Skin of body (tissue), 1 donor: ENCODE measurements at regions not wholly inside any gene's neighbourhood (a gene's known extent, or its start where the extent isn't known, plus 50 kb on each side); places are given as distances from the start of the nearest gene placed in this dataset.

Experiments
- DNase-seq: peaks from one replicate; lab custom pipeline; 2025; lab: John Stamatoyannopoulos, UW

DNA sequence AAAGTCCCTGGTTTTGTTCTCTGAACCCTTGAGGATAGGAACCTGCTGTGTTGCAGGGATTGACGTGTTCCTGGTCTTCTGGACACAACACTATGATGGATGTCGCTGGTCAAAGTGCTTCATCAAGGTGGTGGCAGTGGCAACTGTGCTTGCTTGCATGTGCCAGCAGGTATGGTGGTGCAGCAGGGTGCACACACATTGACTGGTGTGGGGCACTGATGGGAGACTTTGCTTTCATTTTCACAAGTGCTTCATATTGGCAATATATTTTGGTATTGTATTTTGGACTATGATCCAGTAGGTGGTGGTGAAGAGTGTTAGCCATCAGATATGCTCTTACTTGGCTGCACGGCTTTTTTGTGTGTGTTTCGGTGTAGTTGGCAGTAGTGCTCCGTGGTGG, 479.8 kb upstream of the CTNND2 start:
- DNase-seq, result no peak

DNA sequence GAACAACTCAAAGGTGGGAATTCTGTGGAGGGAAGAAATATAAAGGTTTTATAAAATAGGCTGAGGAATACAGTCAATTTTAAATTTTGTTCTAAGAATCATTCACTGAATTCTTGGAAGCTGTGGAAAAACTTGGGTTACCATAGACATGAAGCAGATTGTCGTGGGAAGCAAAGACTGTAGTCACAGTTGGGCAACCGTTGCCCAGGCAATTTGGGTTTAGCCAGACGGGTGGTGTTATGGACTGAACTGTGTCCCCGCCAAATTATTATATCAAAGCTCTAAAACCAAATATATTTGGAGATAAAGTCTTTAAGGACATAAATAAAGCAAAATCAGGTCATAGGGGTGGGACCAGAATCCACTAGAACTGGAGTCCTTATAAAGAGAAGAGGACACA, 463.7 kb upstream of the CTNND2 start:
- DNase-seq, result no peak

DNA sequence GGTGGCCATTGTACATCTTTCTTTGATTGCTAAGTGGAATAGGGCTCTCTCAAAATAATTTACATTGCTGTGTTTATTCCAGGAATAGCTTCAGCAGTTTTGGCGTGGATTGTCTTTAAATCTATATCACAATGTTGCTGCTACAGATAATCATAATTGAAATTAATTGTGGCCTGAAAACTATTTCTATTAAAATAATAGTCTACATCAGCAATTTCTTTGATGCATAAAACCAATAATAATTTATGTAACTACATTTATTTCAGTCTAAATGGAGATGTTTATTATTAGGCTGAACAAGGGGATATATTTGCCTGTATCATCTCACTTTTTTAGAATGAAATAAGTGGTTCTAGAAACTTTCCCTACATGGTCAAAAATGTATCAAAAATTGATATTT, 456.0 kb upstream of the CTNND2 start:
- no peak for DNase-seq

DNA sequence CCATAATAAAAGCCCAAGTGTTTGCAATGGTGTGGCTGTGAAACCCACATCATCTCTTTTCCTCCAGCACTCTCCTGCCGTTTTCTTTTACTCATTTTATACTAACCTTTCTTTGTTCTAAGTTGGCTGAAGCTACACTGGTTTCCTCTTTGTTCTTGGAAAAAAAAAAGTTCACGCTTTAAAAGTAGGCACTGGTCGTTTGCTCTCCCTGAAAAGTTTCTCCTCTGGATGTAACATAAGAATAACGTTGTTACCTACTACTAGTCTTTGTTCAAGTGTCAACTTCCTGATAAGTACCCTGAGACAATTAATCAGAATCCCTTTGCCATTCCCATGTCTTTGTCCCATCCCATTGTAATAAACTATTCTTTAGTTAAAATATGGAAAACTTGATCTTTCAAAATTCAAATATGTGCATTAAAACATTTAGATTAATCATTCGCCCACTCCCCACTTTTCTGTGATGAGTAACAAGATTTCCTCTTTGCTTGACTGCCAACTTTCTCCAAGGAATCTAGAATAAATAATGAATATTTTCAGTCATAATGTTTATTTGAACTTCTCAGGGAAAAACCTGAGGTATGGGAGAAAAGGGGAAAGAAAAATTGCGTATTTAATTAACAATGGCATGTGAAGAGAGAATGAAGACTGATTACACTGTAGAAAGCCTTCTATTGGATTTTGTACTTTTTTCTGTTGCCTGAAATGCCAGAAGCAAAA, 454.3 kb upstream of the CTNND2 start:
- no peak for DNase-seq

DNA sequence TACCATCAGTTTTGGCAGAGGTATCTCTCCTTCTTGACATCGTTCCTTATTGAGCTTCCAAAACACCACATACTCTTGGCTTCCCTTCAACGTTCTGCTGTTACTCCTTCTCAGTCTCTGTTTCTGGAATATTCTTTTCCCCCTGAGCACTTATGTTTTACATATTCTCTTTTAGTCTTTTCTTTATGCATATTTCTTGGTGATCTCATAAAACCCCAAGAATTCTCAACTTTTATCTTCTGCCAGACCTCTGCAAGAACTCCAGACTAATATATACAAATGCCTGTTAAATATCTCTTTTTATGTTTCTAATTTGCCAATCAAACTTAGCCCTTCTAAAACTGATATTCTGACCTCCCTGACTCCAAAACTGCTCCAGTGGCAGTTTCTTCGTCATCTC, 453.4 kb upstream of the CTNND2 start:
- no peak for DNase-seq

DNA sequence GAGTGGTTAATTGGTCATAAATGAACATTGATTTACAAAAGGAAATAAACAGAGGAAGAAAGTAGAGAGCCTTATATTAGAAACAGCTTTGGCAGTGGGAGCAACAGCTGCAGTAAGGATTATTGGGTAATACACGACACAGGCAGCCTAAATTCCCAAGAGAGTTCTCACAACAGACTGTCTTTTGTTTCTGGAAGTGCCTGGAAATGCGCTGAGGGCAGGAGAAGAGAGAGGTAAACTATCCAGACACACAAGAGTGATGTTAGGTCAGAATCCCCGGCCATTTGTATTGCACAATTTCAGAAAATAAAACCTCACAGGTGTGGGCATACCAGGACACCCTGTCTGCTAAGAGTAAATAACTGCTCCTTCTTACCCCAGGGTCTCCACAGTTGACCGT, 450.4 kb upstream of the CTNND2 start:
- DNase-seq, result no peak

DNA sequence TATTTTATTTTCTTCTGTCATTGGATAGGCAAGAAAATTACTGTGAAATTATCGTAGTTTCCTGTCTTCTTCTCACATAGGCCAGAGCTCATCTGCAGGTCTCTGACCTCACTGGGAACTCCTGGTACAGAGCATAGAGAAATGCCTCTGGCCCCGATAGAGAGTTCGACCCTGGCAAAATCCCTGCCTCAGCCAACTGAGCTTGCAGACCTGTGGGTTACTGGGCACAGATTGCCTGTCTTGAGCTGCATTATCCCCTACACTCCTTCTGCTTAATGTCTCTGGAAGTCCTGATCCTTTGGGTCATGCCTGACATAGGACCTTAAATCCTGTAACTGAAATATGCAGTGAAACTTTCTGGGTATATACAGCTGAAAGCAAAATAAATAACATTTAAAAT, 439.3 kb upstream of the CTNND2 start:
- no peak for DNase-seq

DNA sequence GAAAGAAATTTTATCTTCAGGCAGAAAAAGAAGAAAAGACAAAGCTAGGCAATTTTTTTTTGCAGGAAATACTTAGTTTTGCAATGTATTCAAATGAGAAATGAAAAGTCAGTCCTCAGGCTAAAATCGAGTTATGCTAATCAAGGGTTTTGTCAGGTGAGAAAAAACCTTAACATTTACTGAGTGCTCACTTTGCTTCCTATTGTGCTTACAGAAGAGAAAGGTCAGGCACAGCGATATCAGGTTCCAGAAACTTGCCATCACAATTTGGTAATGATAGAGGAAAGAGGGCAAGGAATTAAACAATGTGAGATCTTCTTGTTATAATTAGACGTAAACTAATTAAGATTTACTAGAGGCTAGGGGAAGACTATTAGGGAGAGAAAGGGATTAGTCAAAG, 431.7 kb upstream of the CTNND2 start:
- no peak for DNase-seq

DNA sequence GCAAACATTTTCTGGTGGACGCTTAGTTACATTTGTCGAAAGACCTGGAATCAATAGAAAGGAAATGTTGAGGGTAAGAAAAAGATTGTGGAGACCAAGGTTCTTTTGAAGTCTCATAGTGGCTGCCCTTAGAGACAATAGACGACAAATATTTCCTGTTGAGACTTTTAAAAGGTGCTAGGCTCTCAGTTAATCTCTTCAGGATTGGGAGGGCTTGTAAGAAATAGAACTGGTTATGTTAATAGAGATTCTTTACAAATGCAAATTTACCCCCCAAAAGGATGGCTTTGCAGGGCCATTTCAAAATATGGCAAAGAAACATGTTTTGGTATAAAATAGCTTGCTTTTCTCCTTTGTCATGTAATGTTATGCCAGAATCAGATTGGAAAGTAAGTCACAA, 428.2 kb upstream of the CTNND2 start:
- no peak for DNase-seq

DNA sequence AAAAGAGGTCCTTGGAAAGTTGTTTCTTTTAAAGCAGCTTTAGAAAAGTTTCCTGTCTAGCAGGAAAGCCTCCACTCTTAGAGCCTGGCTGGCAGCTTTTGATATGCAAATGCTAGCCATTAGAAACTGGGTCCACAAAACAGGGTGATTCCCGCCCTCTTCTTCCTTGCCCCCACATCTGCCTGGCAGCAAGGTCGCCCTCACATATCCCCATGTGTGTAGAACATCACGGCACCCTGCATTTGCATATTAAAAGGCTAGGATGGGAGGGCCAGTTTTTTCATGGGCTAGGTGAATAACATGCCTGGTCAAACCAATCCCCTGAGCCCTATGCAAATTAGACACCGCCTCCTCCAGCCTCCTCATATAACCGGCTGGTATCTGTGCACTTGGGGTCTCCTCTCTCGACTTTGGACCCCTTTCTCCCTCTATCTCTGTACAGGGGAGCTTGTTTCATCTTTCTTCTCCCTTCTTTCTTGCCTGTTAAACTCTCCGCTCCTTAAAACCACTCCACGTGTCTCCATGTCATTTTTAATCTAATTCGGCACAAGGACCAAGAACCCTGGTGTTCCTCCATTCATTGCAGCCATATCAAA, 426.8 kb upstream of the CTNND2 start:
- no peak for DNase-seq

DNA sequence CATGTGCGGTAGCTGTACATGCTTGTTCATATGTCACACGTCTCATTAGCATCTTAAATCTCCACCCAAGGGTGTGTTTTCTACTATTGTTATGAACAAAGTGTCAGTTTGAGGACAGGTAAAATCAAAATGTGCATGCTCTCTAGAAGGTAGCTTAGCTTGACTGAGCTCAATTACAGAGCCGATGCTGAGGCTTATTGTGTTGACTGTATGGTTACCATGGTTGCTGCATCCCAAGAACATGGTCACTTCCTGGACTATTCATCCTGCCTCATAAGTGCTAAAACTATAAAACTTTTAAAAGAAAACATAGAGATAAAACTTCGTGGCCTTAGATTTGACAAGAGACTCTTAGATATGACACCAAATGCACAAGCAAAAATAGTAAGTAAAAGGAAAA, 426.1 kb upstream of the CTNND2 start:
- DNase-seq, result no peak

DNA sequence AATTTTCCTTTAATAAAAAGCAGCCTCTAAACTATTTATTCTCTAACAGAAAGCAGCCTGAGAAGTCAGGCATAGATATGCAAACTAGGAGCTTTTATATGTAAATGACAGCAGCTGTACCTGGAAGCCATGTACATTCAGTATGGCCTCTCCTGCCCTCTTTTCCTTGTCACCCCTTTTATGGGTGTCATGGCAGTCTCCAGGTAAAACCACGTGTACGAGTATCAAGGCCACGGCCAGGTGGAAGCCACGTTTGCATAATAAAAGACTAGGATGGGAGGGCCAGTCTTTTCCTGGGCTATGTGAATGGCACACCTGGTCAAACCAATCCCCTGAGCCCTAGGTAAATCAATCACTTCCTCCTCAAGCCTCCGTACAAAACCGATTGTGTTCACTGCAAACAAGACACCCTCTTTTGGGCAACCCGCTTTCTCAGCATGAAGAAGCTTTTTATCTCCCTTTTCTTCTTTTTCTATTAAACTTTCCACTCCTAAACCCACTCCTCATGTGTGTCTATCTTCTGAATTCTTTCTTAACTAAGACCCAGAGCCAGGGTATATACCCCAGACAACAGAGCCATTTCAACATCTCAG, 419.5 kb upstream of the CTNND2 start:
- no peak for DNase-seq

DNA sequence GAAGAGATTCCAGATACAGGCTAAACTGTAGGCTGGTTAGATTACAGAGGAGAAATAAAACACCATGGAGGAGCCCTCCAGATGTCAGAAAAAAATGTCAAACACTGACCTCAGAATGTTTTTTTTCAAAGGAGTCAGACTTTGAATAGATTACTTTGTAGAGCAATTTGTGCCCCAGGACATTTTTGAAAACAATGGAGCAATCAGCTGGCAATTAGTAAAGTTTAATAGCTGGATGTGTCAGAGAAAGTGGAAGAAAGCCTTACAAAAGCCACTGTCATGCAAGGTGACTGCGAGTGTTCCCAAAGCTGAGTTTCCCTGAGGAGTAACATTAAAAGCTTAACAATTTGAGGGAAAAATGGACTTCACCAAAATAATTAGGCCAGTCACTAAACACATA, 417.8 kb upstream of the CTNND2 start:
- no peak for DNase-seq

DNA sequence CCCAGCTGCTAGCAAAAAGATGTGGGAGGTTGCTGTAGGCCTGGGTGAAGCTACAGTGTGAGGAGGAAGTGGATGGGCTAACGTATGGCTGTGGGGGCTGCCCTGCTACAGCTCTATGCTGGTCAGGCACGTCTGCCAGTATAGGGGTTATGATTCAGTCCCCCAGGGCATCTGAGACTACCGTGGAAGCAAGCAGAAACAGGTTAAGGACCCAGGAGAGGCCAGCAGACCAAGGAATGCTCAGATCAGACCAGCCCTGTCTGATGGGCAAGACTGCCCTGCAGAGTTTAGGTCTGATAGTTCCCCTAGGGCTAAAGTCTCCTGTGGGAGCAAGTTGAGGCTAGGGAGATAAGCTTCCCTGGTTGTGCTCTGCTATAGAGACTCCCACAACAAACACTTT, 416.1 kb upstream of the CTNND2 start:
- DNase-seq, result no peak

DNA sequence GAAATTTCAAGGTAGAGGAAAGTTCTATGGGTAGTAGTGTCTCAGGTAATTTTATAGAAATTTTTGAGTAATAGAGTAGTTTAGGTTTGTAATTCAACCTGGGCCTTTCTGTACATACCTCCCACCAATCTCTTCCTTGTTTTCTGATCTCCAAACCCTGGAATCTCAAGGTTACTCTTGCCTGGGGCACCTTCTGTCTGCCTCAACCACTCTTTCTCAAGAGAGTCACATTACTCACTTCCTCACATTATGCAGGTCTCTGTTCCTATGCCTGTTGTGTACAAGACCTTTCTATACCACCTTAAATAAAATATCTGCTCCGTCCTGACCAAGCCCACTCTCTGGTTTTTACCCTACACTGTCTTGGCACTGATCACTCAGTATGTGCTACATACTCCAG, 412.6 kb upstream of the CTNND2 start:
- DNase-seq, result no peak

DNA sequence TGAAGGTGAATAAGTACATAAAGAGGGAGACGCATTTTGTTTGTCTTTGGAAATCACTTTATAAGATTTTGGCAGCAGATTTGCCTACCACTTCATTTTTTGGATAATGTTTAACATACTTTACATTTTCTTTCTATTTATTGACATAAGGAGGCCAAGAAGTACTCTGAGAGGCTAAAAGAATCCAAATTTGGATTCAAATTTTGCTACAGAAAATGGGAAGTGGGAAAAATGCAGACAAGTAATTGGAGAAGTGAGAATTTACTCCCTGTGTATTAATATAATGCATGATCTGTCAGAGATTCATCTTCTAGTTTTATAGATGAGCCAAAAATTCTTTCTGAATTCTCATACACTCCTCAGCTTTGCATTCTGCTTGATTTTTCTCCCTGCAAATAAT, 411.2 kb upstream of the CTNND2 start:
- no peak for DNase-seq

DNA sequence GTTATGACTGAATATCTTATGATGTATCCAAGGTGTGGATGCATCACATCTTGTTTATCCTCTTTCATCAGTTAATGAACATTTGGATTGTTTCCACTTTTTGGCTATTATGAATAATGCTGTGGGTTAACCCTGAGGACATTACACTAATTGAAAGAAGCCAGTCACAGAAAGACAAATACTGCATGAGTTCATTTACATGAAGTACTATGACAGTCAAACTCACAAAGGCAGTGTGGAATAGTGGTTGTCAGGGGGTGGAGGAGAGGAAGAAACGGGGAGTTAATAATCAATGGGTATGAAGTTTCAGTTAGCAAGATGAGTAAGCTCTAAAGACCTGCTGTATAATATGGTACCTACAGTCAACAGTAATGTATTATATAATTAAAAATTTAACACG, 409.4 kb upstream of the CTNND2 start:
- no peak for DNase-seq

DNA sequence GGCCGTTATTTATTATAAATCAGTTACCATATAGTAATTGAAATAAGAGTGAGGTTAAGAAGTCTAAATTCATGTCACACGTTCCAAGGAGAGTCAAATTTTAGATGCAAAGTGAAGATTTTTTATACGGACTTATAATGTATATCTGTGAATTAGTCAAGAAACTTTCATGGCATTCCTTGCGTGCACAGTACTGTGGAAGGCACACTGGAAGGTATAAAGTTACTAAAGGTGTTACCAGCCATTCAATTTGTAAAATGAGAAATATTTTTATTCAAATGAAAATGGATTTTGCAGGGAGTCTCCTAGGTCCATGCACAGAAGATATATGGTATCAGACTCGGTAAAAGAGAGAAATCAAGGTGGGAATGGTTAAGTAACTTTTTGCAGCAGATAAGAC, 408.1 kb upstream of the CTNND2 start:
- no peak for DNase-seq

DNA sequence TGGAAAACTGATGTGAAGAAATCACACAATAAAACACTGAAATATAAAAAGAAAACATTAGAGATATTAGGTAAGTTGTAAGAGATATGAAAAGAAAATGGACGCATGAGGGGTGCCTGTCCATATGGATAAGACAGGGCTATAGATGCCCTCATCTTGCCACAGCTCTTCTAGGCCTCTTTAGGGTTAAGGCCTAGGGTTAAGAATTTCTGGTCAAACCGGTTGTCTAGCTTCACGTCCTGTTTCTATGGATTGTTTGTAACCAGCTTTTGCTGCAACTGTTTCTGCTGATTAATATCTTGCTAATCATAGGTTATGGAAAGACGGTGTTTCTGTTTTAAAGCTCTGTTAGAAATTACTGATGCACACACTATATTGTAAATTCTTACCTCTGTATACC, 389.9 kb upstream of the CTNND2 start:
- no peak for DNase-seq

DNA sequence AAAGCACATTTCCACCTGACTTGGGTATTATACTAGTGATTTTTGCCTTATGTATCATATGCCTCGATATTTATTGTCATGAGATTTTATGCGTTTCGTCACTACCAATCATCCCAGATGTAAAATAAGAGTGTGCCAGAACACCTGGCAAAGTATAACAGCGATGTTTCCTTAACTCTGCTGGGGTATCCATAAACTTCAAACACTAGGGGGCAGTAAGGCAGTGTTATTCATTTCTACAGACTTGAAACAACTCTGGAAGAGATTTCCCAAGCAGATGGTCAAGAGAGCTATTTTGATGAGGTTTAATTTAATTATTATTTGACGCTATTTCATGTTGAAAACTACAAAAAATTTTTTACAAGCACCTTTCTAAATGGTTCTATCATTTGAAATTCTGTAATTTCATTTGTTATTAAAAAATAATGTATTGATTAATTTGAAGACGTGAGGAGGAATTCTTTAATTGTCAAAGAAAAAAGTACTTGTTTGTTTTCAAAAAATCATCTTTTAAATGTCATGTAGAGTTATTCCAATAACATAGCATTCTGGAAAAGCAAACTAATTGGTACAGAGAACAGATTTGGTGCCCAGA, 388.5 kb upstream of the CTNND2 start:
- DNase-seq, result no peak

DNA sequence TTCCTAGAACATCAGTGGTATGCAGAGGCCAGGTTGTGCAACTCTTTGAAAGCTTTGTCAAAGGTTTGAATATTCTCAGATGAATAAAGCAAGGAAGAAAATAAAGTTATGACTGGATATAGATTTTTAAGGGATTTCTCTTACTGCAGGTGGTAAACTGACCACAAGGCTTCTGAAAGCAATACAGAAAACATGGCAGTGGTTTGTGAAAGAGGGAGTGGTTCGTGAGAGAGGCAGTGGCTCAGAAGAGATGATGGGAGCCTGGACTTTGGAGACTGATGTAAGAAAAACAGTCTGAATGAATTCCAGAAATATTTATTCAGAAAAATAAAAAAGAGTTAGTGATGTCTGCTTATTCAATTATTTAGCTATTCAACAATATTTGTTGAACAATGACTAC, 380.4 kb upstream of the CTNND2 start:
- no peak for DNase-seq

DNA sequence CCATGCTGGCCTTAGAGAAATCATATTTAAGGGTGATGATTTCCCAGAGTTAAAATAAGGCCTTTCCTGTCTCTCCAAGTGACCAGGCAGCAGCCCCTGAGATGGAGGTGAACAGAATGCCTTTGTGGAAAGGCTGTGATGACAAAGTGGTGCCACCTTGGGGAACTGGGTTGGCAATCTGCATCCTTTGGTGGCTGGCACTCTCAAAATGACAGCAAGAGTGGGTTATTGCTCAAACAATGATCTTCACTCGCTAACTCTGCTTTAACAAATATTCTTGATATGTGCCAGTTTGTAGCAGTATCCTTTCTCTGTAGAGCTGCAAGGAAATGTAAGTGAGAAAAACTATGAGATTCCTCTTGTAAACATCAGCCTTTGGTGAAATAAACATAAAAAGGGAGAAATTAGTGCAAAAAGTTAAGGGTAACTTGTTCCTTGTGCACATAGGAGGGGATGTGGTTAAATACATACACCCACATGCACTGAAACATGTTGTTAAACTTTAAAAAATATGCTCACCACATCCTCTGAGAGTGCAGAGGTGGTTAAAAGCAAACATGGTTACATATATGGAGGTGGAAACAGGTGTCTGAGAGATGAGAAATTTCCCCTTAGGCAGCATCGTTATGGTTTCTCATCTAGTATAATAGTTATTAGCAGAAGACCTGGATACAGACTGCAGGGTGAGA, 373.4 kb upstream of the CTNND2 start:
- DNase-seq, result no peak
